ENCODE measurements at regions not wholly inside any gene's neighbourhood (a gene's known extent, or its start where the extent isn't known, plus 50 kb on each side); places are given as distances from the start of the nearest gene placed in this dataset.

DNA sequence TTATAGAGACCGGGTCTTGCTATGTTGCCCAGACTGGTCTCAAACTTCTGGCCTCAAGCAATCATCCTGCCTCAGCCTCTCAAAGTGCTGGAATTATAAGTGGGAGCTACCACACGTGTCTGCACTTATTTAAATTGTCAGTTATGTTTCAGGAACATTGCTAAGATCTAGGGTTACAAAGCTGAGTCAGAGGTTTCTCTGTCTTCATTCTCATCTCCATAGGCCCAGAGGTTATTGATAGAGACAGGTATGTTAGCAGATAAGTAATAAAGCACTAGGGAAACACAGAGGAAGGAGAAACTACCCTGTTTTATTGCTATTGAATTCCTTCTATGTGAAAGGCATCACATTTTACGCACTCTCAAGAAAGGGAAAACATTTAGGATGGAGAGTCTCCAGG lies 214.1 kb downstream of the REEP3 start:
- no peak for DNase-seq (ENCODE audit: low read depth in 2 of 2, low spot score in 1 of 2)

DNA sequence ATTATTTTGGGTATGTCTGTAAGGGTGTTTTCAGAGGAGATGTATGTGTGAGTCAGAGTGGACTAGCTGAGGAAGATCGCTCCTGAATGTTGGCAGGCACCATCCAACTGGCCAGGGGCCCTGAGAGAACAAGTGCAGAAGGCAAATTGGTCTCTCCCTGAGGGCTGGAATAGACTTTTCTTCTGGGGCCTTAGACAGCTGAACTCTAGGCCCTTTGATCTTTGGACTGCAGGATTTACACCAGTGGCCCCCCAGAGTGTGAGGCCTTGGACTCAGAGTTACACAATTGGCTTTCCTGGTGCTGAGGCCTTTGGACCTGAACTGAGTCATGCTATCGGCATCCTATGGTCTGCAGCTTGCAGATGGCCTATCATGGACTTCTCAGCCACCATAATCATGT lies 217.2 kb downstream of the REEP3 start:
- no peak for DNase-seq (ENCODE audit: low read depth in 2 of 2, low spot score in 1 of 2)

DNA sequence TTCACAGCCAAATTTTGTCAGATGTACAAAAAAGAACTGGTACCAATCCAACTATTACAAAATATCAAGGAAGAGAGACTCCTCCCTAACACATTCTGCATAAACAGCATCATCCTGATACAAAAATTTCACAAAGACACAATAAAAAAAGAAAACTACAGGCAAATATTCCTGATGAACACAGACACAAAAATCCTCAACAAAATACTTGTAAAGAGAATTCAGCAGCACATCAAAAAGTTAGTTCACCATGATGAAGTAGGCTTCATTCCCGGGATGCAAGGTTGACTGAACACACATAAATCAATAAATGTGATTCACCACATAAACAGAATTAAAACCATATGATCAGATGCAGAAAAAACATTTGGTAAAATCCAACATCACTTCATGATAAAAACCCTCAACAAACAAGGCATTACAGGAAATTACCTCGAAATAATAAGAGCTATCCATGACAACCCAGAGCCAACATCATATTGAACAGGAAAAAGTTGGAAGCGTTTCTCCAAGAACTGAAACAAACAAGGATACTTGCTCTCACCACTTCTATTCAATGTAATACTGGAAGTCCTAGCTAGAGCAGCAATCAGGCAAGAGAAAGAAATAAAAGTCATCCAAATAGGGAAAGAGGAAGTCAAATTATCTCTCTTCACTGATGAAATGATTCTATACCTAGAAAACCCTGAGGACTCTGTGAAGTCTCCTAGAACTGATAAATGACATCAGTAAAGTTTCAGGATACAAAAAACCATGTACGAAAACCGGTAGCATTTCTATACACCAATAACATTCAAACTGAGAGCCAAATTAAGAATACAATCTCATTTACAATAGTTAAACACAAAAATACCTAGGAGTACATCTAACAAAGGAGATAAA lies 223.1 kb downstream of the REEP3 start:
- no peak for DNase-seq (ENCODE audit: low read depth in 2 of 2, low spot score in 1 of 2)

DNA sequence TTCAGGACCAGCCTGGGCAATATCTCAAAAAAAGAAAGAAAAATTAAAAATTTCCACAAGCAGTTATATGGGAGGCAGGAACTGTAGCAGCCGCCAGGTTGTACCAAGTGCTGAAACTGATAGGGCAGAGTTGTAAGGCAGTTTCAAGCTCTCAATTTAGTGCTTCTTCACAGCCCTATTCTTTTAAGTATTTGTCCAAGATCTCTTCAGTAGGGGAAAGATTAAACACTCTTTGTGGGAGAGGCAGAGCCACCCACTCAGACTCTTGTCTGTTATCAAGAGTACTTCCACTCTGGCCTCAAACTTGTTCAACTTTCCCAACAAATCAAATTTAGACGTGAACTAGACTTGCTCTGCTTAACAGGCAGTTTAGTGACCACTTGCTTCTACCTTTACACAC lies 228.7 kb downstream of the REEP3 start:
- DNase-seq (ENCODE audit: low read depth in 2 of 2, low spot score in 1 of 2), result no peak

DNA sequence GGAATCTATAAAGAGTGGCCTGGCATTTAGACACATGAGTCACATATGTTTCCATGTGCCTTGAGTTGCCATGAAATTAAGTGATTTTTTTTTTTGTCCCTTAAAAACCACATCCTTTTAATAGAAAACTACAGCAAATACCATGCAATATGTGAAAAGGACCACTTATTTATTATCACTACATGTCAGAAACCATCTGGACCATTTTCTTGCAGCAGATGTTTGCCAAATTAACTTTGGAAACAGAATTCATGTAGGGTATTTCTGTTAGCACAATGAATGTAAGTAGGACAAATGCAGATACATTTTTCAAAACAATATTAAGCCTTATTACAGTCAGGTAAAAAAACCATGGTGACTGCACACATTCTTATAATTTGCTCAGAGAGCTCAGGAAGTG lies 230.6 kb downstream of the REEP3 start:
- no peak for DNase-seq (ENCODE audit: low read depth in 2 of 2, low spot score in 1 of 2)

DNA sequence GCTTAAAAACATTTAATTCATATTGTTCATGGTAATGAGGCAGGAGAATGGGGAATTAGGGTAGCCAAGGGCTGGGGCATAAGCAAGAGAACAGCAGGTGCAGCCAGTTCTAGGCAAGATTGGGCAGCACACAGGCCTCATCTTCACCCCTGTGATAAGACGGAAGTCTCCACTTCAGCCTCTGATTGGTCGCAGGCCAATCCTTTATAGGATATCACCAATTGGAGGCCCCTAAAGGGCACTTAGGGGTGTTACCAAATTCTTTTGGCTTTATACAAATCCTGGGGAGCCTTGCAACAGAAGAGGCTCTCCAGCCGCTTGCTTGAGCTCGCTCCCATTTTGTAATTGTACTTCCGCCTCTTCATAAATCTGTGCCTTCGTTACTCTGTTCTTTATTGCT lies 231.1 kb downstream of the REEP3 start:
- DNase-seq (ENCODE audit: low read depth in 2 of 2, low spot score in 1 of 2), result no peak

DNA sequence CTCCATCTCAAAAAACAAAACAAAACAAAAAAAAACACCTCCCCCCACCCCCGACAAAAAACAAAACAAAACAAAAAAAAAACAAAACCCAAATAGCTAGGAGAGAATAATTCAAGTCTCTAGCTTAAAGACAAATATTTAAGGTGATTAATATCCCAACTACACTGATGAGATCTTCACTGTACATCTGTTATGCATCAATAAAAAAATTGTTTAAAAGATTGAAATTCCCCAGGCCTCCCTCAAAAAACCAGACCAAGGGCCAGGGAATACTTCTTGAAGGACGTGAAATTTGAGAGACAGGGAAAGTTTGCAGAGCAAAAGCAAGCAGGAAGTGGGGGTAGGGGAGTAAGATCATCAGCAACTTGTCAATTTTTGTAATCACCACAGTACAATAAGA lies 232.6 kb downstream of the REEP3 start:
- no peak for DNase-seq (ENCODE audit: low read depth in 2 of 2, low spot score in 1 of 2)

DNA sequence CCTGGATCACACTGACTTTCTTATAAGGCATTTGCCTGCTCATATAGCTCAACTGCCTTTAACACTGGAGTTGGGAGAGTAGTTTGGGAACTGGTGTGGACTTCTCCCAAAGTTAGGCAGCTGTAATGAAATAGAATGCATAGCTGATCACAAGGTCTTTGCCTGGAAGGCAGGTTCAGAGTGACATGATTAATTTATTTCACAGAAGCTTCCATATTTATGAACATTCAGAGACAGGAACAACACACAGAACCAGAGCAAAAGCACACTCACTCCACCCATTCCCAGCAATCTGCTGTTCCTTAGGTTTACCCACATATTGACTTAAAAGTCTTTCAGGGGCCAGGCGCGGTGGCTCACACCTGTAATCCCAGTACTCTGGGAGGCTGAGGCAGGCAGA lies 234.2 kb downstream of the REEP3 start:
- no peak for DNase-seq (ENCODE audit: low read depth in 2 of 2, low spot score in 1 of 2)

DNA sequence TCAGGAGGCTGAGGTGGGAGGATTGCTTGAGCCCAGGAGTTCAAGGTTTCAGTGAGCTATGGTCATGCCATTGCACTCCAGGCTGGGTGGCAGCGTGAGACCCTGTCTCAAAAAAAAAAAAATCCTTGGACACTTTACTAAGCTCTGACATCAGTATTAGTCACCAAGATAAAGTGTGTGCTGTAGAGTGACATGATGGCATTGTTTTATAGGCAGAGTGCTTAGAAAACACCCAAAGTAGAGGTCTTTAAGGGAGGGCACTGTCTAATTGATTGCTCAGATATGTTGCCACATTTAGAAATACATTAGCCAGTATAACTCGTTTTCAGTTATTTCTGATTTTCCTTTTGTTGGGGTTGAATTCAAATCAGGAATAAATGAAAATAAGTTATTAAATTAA lies 235.9 kb downstream of the REEP3 start:
- DNase-seq (ENCODE audit: low read depth in 2 of 2, low spot score in 1 of 2), result no peak

DNA sequence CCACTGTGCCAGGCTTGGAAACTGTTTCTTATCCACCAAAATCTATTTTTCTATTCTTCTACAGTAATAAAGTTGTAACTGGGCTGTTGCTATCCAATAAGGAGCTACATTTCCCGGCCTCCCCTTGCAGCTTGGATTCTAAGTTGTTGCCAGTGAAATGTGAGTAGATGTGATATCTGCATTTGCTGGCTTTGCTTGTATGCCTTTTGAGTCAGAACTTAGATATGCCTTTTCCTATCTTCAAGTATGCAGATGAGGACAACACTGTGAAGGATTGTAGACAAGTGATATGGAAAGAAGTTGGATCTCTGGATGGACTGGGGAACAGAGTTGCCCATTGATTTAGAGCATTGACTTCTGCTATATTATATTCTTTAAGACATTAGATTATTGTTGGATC lies 236.9 kb downstream of the REEP3 start:
- no peak for DNase-seq (ENCODE audit: low read depth in 2 of 2, low spot score in 1 of 2)

DNA sequence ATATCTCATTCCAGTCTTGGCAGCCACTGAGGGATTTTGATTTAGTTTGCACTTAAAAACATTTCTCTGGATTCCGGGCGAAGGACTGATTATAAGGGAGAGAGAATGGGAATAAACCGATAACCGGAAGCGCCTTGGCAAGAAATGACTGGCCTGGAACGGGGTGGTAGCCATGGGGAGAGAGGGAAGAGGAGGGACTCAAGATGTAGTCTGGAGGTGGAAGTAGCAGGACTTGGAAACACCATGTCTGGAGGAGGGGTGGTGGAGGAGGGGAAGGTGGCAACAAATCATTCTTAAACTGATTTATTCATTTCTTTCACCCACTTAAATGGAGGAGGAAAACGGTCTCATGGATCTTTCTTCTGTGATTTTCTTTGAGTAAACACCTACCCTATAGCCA lies 238.1 kb downstream of the REEP3 start:
- no peak for DNase-seq (ENCODE audit: low read depth in 2 of 2, low spot score in 1 of 2)

DNA sequence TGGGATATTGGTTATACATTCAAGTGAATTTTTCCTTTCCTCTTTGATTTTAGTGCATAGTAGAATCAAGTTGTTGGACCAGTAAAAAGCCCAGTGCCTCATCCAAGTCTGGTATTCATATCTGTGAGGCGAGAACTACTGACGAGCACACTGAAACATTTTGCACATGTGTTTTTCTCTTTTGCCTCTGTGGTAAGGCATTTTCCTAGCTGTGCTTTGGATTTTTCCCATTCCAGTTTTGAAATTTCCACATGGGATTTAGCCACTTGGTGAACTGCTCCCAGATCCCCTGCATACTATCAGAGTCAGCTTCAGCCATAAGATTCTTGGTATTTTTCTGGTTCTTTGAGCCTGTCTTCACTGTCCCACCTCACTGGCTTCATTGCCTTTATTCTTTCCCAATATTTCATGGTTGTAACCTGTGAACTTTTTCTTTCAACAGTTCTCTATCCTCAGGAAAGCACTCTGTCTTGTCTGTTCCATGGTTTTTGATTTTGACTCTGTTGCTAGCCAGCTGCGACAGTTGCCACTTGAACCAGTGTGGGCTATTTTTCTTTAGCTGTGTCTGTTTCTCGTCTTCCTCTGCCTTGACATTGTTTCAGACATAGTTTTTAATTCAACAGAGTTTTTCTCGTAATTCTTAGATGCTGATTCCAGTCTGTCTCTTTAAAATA lies 239.0 kb downstream of the REEP3 start:
- DNase-seq (ENCODE audit: low read depth in 2 of 2, low spot score in 1 of 2), result no peak

DNA sequence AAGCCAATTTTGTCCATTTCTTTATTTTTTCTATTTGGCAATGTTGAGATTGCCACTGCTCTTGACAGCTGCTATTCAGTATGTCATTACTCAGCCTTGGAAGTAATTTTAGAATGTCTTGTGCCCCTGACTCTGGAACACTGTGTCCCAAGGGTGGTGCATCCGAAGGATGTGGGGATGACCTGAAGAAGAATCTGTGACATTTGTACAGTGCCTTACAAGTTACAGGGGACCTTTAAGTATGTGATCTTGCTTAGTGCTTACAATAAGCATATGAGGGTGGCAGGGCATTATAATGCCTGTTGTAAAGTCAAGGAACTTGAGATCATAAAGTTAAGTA lies 239.5 kb downstream of the REEP3 start:
- no peak for DNase-seq (ENCODE audit: low read depth in 2 of 2, low spot score in 1 of 2)

DNA sequence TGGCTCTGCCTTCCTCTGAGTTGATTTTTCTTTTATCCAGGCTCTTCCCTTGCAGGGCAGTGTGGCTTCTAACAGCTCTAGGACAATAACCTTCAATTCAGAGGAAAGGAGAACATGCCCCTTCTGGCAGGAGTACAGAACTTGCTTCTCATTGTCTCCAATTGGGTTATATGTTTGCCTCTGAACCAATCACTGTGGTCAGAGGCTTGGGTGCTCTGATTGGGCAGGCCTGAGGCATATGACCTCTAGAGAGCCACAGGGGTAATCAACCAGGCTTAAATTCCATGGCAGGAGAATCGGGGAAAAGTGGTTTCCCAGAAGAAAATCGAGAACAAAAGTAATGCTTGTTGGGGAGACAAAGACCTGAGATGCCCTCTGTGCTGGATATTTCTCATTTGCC lies 240.0 kb downstream of the REEP3 start:
- no peak for DNase-seq (ENCODE audit: low read depth in 2 of 2, low spot score in 1 of 2)

DNA sequence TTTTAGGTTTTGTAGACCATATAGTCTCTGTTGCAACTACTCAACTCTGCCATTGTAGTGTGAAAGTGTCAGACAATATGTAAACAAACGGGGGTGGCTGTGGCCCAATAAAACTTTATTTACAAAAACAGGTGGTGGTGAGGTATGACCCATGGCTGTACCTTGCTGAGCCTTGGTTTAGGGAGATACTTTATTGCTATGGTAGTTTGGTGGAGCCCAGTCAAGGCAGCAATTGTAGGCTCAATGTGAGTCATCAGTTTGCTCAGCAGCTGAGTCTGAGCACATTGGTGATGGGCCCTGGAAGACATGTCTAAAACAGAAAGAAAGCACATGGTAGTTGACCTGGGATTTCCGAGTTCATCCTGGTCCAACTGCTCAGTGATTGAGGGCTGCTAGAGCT lies 242.5 kb downstream of the REEP3 start:
- no peak for DNase-seq (ENCODE audit: low read depth in 2 of 2, low spot score in 1 of 2)

DNA sequence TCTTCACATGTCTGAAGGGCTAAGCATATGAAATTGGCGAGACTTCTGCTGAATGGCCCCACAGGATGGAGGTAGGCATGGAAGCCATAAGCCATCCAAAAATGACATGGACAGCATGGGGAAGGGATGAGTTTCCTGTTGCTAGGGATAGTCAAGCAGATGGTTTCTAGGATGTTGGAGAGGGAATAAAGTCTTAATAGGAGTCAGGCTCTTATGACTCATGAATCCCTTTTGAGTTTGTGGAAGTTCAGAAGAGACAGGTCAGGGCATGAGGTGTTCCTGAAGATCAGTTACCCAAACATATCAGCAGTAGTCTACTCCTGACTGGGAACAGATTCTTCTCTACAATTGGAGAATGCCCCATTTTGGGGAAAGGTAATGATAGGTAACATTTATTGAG lies 243.9 kb downstream of the REEP3 start:
- DNase-seq (ENCODE audit: low read depth in 2 of 2, low spot score in 1 of 2), result no peak

DNA sequence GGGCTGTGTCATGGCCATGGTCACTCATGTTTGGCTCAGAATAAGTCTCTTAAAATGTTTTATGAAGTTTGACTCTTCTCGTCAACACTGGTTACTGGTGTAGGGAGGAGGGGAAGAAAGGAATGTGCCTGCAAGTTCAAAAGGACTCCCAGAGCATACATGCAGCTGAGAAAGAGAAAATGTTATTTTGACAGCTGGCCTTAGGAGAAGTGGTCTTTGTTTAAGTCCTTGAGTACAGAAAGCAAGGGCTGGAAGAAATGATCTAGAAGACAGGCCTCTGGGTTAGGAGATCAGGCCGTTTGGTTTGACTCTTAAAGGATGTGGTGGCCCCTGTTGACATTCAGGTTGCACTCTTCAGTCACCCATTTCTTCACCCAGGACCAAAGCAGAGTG lies 245.5 kb downstream of the REEP3 start:
- no peak for DNase-seq (ENCODE audit: low read depth in 2 of 2, low spot score in 1 of 2)

DNA sequence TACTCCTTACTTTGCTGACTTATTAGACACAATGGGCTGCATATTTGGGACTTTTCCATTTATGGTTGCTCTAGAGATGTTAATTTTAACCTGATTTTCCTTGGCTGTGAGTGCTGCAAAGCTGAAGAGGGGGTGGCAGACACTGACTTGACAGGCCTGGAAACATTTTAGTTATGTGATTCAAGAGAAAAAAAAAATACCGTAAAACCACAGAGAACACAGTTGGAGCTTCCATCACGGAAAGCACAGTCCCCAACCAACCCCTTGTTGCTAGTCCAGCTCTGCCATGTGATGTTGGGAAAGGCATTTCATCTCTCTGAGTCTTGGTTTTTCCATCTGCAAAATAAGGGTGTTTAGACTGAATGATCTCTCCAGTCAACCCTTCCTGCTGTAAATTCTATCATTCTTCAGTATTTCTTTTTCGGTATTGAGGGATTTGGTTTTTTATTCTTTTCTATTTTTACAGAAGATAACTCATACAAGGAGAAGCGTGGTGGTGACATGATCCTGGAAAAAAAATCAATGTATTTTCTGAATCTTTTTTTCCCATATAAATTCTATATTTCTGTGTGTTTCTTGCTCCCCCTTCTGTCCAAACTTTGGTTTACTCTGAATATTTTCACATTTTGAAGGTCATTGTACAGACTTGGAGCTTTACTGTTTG lies 246.1 kb downstream of the REEP3 start:
- DNase-seq (ENCODE audit: low read depth in 2 of 2, low spot score in 1 of 2), result no peak

DNA sequence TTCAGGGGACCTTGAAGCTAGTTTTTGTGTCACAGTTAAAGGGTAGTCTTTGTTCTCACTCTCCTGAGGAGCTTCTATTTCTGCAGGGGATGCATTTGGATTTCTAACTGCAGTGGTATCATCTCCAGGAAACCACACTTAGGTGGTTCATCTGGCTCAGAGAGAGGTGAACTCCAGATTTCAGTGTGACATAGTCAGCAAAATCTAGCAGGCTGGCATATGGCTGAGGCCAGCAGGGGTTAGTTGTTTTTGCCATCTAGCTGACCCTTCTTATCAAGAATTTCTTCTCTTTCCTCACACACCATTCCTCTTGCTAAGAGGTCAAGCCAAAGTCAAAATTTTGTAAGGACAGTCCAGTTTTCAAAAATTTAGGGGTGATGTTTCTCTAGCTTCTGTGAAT lies 248.2 kb downstream of the REEP3 start:
- DNase-seq (ENCODE audit: low read depth in 2 of 2, low spot score in 1 of 2), result no peak

DNA sequence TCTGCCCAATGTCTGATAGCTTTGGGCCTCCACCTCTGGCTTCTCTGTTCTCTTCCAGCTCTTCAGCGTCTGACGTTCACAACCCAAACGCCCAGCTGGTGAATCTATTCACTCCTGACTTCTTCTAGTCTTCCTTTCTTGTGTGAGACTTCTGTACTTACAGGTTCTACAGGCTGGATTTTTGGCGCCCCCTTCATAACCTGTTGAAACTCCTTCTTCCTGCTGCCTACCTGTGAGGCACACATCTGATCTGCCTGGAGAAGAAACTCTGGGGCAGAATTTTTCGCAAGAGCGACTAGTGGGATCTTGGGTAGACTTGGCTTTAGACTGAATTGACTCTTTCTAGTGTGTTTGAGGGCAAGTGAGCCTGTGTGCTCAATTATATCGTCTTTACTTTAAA lies 249.3 kb downstream of the REEP3 start:
- DNase-seq (ENCODE audit: low read depth in 2 of 2, low spot score in 1 of 2), result no peak

DNA sequence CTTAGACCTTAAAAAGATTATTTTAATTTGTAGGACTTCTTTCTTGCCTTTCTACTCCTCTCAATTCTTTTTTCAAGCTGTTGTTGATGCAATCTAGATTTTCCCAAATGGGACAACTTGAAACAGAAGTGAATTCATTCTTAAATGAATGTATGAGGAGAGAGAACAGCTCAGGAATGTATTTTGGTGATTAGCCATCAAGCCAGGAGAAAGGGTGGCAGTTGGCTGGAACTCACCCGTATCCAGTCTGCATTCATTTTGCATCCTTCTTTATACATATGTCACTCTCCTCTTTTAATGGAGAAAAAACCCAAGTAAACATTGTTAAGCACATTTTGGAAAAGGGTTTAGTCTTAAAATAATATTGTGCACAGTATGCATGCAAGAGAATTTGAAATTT lies 251.3 kb downstream of the REEP3 start:
- DNase-seq (ENCODE audit: low read depth in 2 of 2, low spot score in 1 of 2), result no peak

DNA sequence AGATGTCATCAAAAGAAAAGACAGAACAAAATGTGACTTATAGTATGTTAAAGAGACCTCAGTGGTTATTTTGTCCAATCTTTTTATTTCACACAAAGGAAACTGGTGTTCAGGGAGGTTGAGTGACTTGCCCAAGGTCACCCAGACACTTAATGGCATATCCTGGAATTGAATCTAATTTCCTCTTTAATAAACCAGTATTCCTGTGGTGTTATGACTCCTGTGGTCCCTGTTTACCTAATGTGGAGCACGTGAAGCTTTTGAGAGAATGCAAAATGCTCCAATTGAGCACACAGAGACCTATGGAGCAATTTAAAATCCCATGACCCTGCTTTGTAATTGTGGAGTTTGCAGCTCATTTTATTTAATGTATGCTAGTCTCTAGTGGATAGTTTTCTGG lies 251.9 kb downstream of the REEP3 start:
- DNase-seq (ENCODE audit: low read depth in 2 of 2, low spot score in 1 of 2), result no peak

DNA sequence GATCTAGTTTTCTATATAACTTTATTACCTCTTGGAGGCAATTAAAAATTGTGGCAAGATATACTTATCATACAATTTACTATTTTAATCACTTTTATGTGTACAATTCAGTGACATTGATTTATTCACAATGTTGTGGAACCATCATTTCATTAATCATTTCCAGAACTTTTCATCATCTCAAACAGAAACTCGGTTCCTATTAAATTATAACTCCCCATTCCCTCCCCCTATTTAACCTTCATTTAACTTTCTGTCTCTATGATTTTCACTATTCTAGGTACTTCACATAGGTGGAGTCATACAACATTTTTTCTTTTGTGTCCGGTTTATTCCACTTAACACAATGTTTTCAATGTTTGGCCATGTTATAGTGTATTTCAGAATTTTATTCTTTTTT lies 252.8 kb downstream of the REEP3 start:
- no peak for DNase-seq (ENCODE audit: low read depth in 2 of 2, low spot score in 1 of 2)

All from stimulated activated CD8-positive, alpha-beta memory T cell treated with anti-CD3 and anti-CD28 coated beads, Interleukin-4, amount 100 ng/mL, for 1 hour (primary cell).